IMR-90 (cell line): ENCODE measurements at regions not wholly inside any gene's neighbourhood (a gene's known extent, or its start where the extent isn't known, plus 50 kb on each side); places are given as distances from the start of the nearest gene placed in this dataset.

Source experiments
- ATAC-seq: fragments of 200-7000 bp; cut with Tn5 transposase; 2 replicates; pipeline ENCODE4 v1.9.1; 2020; ENCODE audit warnings: low read depth, mild to moderate bottlenecking, moderate library complexity
- BruUV-seq: library from RNA; stranded (reverse); fragments of 400-500 nt; replicated peaks from 2 replicates; lab custom pipeline; 2021; lab: Mats Ljungman, UMichigan
- CTCF ChIA-PET: fragments of 300-600 bp; formaldehyde crosslinking; extraction: SDS; loops from one replicate; lab custom pipeline; 2021; ENCODE audit warnings: antibody characterized with exemption; lab: Yijun Ruan, JAX
- POLR2A ChIA-PET: fragments of 300-600 bp; sonication (Branson Sonifier 250); formaldehyde crosslinking; loops from one replicate; lab custom pipeline; 2022; ENCODE audit warnings: antibody characterized with exemption; ENCODE audit not compliant: unreplicated experiment; lab: Charles Lee
- DNase-seq: peaks from one replicate; pipeline ENCODE4 v3.0.0; 2013
- H2AFZ ChIP-seq: replicated peaks from 2 replicates; pipeline ENCODE3; 2013; ENCODE audit warnings: low read length, mild to moderate bottlenecking; ENCODE audit not compliant: poor library complexity
- H2AK5ac ChIP-seq: 2 replicates; pipeline ENCODE4 v1.6.1; 2013; ENCODE audit warnings: low read depth, low read length, inconsistent platforms
- H2AK9ac ChIP-seq: replicated peaks from 2 replicates; pipeline ENCODE3; 2013; ENCODE audit warnings: mild to moderate bottlenecking, low read depth, low read length, moderate library complexity; ENCODE audit not compliant: poor library complexity
- H2BK120ac ChIP-seq: 2 replicates; pipeline ENCODE4 v1.6.1; 2013; ENCODE audit warnings: low read depth, low read length, inconsistent platforms
- H2BK15ac ChIP-seq: 3 replicates; pipeline ENCODE4 v1.6.1; 2013; ENCODE audit warnings: low read depth, low read length, inconsistent platforms
- H2BK20ac ChIP-seq: 2 replicates; pipeline ENCODE4 v1.6.1; 2013; ENCODE audit warnings: low read depth, mild to moderate bottlenecking, inconsistent platforms, low read length, moderate library complexity
- H2BK5ac ChIP-seq: 2 replicates; pipeline ENCODE4 v1.6.1; 2013; ENCODE audit warnings: mild to moderate bottlenecking, low read depth, low read length, inconsistent platforms; ENCODE audit not compliant: poor library complexity, severe bottlenecking
- H3K14ac ChIP-seq: replicated peaks from 2 replicates; pipeline ENCODE4 v1.6.1; 2013; ENCODE audit warnings: low read depth, low read length, inconsistent platforms
- H3K18ac ChIP-seq: 2 replicates; pipeline ENCODE4 v1.6.1; 2013; ENCODE audit warnings: low read depth, low read length, control low read depth
- H3K23ac ChIP-seq: 2 replicates; pipeline ENCODE4 v1.6.1; 2013; ENCODE audit warnings: low read depth, low read length, inconsistent platforms
- H3K27ac ChIP-seq: 2 replicates; pipeline ENCODE4 v1.5.1; 2013; ENCODE audit warnings: mild to moderate bottlenecking, control low read depth, low read length; ENCODE audit not compliant: insufficient read depth
- H3K27me3 ChIP-seq: 2 replicates; pipeline ENCODE4 v1.6.1; 2013; ENCODE audit warnings: low read length; ENCODE audit not compliant: control insufficient read depth, insufficient read depth
- H3K36me3 ChIP-seq: 2 replicates; pipeline ENCODE4 v1.6.1; 2013; ENCODE audit warnings: low read length, mixed read lengths; ENCODE audit not compliant: control insufficient read depth, insufficient read depth
- H3K4ac ChIP-seq: 2 replicates; pipeline ENCODE4 v1.6.1; 2013; ENCODE audit warnings: low read depth, low read length, inconsistent platforms
- H3K4me1 ChIP-seq: 2 replicates; pipeline ENCODE4 v1.6.1; 2013; ENCODE audit warnings: low read length, mixed read lengths; ENCODE audit not compliant: control insufficient read depth, insufficient read depth
- H3K4me2 ChIP-seq: 2 replicates; pipeline ENCODE4 v1.6.1; 2013; ENCODE audit warnings: low read depth, mild to moderate bottlenecking, control low read depth, low read length, moderate library complexity
- H3K4me3 ChIP-seq: 2 replicates; pipeline ENCODE4 v1.5.1; 2013; ENCODE audit warnings: low read depth, mild to moderate bottlenecking, control low read depth, low read length, moderate library complexity; ENCODE audit not compliant: insufficient read depth
- H3K56ac ChIP-seq: 2 replicates; pipeline ENCODE4 v1.6.1; 2013; ENCODE audit warnings: low read length, inconsistent platforms; ENCODE audit not compliant: insufficient read depth; ENCODE audit errors: extremely low read depth
- H3K79me1 ChIP-seq, 2 experiments: 2 replicates each; pipeline ENCODE4 v1.6.1; 2013; ENCODE audit warnings: low read length in 2 of 2, inconsistent platforms in 1 of 2, low read depth in 1 of 2
- H3K9ac ChIP-seq: 2 replicates; pipeline ENCODE4 v1.6.1; 2013; ENCODE audit warnings: low read depth, low read length, control low read depth
- H3K9me1 ChIP-seq: 2 replicates; pipeline ENCODE4 v1.6.1; 2013; ENCODE audit warnings: low read length, inconsistent platforms; ENCODE audit not compliant: insufficient read depth
- H3K9me3 ChIP-seq: 2 replicates; pipeline ENCODE4 v1.6.1; 2013; ENCODE audit warnings: low read length; ENCODE audit not compliant: control insufficient read depth, insufficient read depth
- H4K20me1 ChIP-seq: 2 replicates; pipeline ENCODE4 v1.6.1; 2013; ENCODE audit warnings: low read length, inconsistent platforms; ENCODE audit not compliant: insufficient read depth
- H4K5ac ChIP-seq: 2 replicates; pipeline ENCODE4 v1.6.1; 2013; ENCODE audit warnings: mild to moderate bottlenecking, low read depth, low read length, control low read depth
- H4K8ac ChIP-seq, 2 experiments: 2 replicates each; pipeline ENCODE4 v1.6.1; 2013; ENCODE audit warnings: low read depth in 2 of 2, low read length in 2 of 2, control low read depth in 1 of 2, inconsistent platforms in 1 of 2
- H4K91ac ChIP-seq: 2 replicates; pipeline ENCODE4 v1.6.1; 2013; ENCODE audit warnings: low read depth, low read length, inconsistent platforms; ENCODE audit not compliant: insufficient read depth
- BHLHE40 ChIP-seq: fragments of 150-350 bp; IDR thresholded peaks from 2 replicates; pipeline ENCODE4 v1.6.1; 2016; ENCODE audit warnings: mild to moderate bottlenecking, low read depth, low read length
- CEBPB ChIP-seq: IDR thresholded peaks from 2 replicates; pipeline ENCODE4 v1.6.1; 2012; ENCODE audit warnings: low read depth, low read length, improper control_type of control experiment
- CHD1 ChIP-seq: IDR thresholded peaks from 2 replicates; pipeline ENCODE4 v1.6.1; 2012; ENCODE audit warnings: low read depth, low read length, improper control_type of control experiment
- CTCF ChIP-seq: conservative IDR thresholded peaks from 2 replicates; pipeline ENCODE4 v1.5.1; 2012; ENCODE audit warnings: mild to moderate bottlenecking, low read depth, low read length, improper control_type of control experiment
- ELK1 ChIP-seq: fragments of 150-350 bp; IDR thresholded peaks from 2 replicates; pipeline ENCODE4 v1.6.1; 2016; ENCODE audit warnings: low read depth, mild to moderate bottlenecking, low read length, moderate library complexity, borderline replicate concordance
- FOS ChIP-seq: fragments of 150-350 bp; IDR thresholded peaks from 2 replicates; pipeline ENCODE4 v1.6.1; 2016; ENCODE audit warnings: low read depth, low read length
- MAFK ChIP-seq: IDR thresholded peaks from 2 replicates; pipeline ENCODE4 v1.6.1; 2012; ENCODE audit warnings: low read depth, low read length, improper control_type of control experiment
- MAZ ChIP-seq: IDR thresholded peaks from 2 replicates; pipeline ENCODE4 v1.6.1; 2012; ENCODE audit warnings: low read depth, mild to moderate bottlenecking, low read length, improper control_type of control experiment, moderate library complexity, borderline replicate concordance
- MXI1 ChIP-seq: IDR thresholded peaks from 2 replicates; pipeline ENCODE4 v1.6.1; 2012; ENCODE audit warnings: low read depth, mild to moderate bottlenecking, low read length, moderate library complexity, borderline replicate concordance
- NFE2L2 ChIP-seq: fragments of 150-350 bp; IDR thresholded peaks from 2 replicates; pipeline ENCODE4 v1.6.1; 2016; ENCODE audit warnings: low read depth, mild to moderate bottlenecking, low read length
- POLR2A ChIP-seq: IDR thresholded peaks from 2 replicates; pipeline ENCODE4 v1.6.1; 2012; ENCODE audit warnings: mild to moderate bottlenecking, low read depth, low read length
- RAD21 ChIP-seq: IDR thresholded peaks from 2 replicates; pipeline ENCODE4 v1.6.1; 2012; ENCODE audit warnings: low read length, improper control_type of control experiment
- RCOR1 ChIP-seq: IDR thresholded peaks from 2 replicates; pipeline ENCODE4 v1.6.1; 2012; ENCODE audit warnings: mild to moderate bottlenecking, low read length, improper control_type of control experiment; ENCODE audit not compliant: insufficient replicate concordance
- RFX5 ChIP-seq: IDR thresholded peaks from 2 replicates; pipeline ENCODE4 v1.8.0; 2012; ENCODE audit warnings: low read depth, mild to moderate bottlenecking, low read length, moderate library complexity
- SMC3 ChIP-seq: fragments of 150-350 bp; IDR thresholded peaks from 2 replicates; pipeline ENCODE4 v1.6.1; 2016; ENCODE audit warnings: low read depth, mild to moderate bottlenecking, antibody characterized with exemption, low read length, moderate library complexity
- USF2 ChIP-seq: fragments of 150-350 bp; IDR thresholded peaks from 2 replicates; pipeline ENCODE4 v1.6.1; 2017; ENCODE audit warnings: mild to moderate bottlenecking, antibody characterized with exemption, low read length, low read depth
- WGBS, 2 experiments: methylation state at CpG; one replicate each; pipeline versions ENCODE4 v1.1.5 to v1.1.7; 2013; ENCODE audit warnings: missing lambda C conversion rate in 2 of 2; ENCODE audit not compliant: insufficient read length in 1 of 2; ENCODE audit errors: extremely low coverage in 2 of 2; 5-methylcytosine and 5-hydroxymethylcytosine counted together
- dilution Hi-C: fragments of 300-500 bp; cut with HindIII; formaldehyde crosslinking; loops from one replicate; pipeline ENCODE4 v1.14.3; 2018; ENCODE audit warnings: low sequenced_read_pairs; ENCODE audit not compliant: unreplicated experiment
- in situ Hi-C: fragments of 300-500 bp; cut with MboI; formaldehyde crosslinking; loops from 3 replicates; pipeline ENCODE4 v1.14.3; 2019; ENCODE audit warnings: low sequenced_read_pairs, inconsistent platforms, mixed read lengths
- intact Hi-C: fragments of 100-400 bp; cut with micrococcal nuclease; formaldehyde crosslinking; loops from 2 replicates; pipeline ENCODE4 v1.10.0; 2022

- Histone ChIP-seq H4K8ac (no peak overlapping the region; a peak in 1 of 4 replicates), H3K36me3 (no peaks in the 10 kb centered on the region), H2BK20ac (0 out of 2 replicates have a peak overlapping the region, but pooled peaks have one; percentile 9), H3K9me3 (no peaks in the 10 kb centered on the region), H3K27ac (no peak overlapping the region), H2AFZ (no peak overlapping the region), H2AK9ac (no peak overlapping the region), H3K4me2 (no peak overlapping the region), H2BK15ac (peak overlapping the region; percentile 10; the same call in 1 of the 3 replicates), H2AK5ac (peak overlapping the region; percentile 41; the same call in 1 of the 2 replicates), H4K91ac (peak overlapping the region; percentile 29; the same call in 1 of the 2 replicates), H3K27me3 (no peaks in the 10 kb centered on the region), H3K56ac (no peak overlapping the region), H3K9ac (no peak overlapping the region), H3K18ac (peak overlapping the region; percentile 59; the same call in 1 of the 2 replicates), H4K20me1 (no peaks in the 10 kb centered on the region), H3K9me1 (peaks cover 15% of the 10 kb centered on the region), H3K4me3 (no peak overlapping the region), H3K4me1 (peaks cover 18% of the 10 kb centered on the region), H2BK5ac (no peak overlapping the region), H3K23ac (no peak overlapping the region), H3K14ac (no peak overlapping the region), H3K79me1 (no peaks in the 10 kb centered on the region), H4K5ac (no peak overlapping the region), H3K4ac (no peak overlapping the region), H2BK120ac (no peak overlapping the region)
- BruUV-seq, result no TSS peak
- TF ChIP-seq POLR2A (no peak), RFX5 (no peak), MAZ (no peak), CEBPB (no peak), RCOR1 (no peak), NFE2L2 (no peak), CHD1 (no peak), USF2 (no peak), FOS (no peak), BHLHE40 (no peak), MAFK (no peak), SMC3 (no peak), ELK1 (no peak), RAD21 (no peak), MXI1 (no peak), CTCF (no peak)
- WGBS, 2 experiments, result no CpG with 5 or more reads among the region's 6 CpGs
- ATAC-seq, result no peak
- no peak for DNase-seq
- in situ Hi-C loops, result no loop called here
- CTCF ChIA-PET, result no interaction called here
- intact Hi-C loops, result no loop called here
- POLR2A ChIA-PET, result no interaction called here
- dilution Hi-C loops, result no loop called here
Measured at GRCh38 chr5:143645356-143645755, 166.6 kb upstream of the HMHB1 start.
